KOPT-K1 (cell line): ENCODE measurements at regions not wholly inside any gene's neighbourhood (a gene's known extent, or its start where the extent isn't known, plus 50 kb on each side); places are given as distances from the start of the nearest gene placed in this dataset.

Experiments
- H3K27ac ChIP-seq: fragments of 200-600 bp; sonication (generic); 2 replicates; pipeline ENCODE4 v1.5.1; 2016; ENCODE audit warnings: antibody characterized with exemption, mild to moderate bottlenecking, low read depth, low read length; ENCODE audit not compliant: poor library complexity, severe bottlenecking
- H3K36me3 ChIP-seq: fragments of 200-600 bp; sonication (generic); 2 replicates; pipeline ENCODE4 v1.5.1; 2017; ENCODE audit warnings: antibody characterized with exemption, mild to moderate bottlenecking, low read length, moderate library complexity; ENCODE audit not compliant: insufficient read depth
- H3K9me3 ChIP-seq: fragments of 200-600 bp; sonication (generic); 2 replicates; pipeline ENCODE4 v1.5.1; 2017; ENCODE audit warnings: antibody characterized with exemption, low read length, mild to moderate bottlenecking; ENCODE audit not compliant: insufficient read depth, poor library complexity, severe bottlenecking

GRCh38 chr6:170124836-170125235 is 166.0 kb downstream of the DLL1 start:
- H3K27ac ChIP-seq, result no peak overlapping the region
- peaks cover 19% of the 10 kb centered on the region for H3K9me3 ChIP-seq
- H3K36me3 ChIP-seq, result no peaks in the 10 kb centered on the region

DNA sequence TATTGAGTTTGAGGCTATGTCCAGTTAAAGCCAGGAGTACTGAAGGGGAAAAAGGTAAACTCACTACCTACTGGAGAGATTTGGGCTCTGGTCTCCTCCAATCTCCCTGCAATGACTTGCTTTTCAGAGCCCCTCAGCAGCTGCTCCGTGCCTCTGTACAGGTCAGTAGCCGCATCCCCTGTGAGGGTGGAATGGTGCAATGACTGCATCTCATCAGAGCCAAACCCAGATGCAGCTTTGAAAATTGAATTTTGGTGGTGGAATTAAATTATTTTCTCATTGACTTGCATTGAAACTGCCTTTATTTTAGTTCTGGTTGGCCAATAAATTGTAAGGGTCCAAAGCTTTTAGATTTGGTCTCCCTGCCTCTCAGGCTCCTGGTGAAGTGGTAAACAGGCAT is 166.7 kb downstream of the DLL1 start:
- Histone ChIP-seq H3K9me3 (peaks cover 24% of the 10 kb centered on the region), H3K36me3 (no peaks in the 10 kb centered on the region), H3K27ac (no peak overlapping the region)

DNA sequence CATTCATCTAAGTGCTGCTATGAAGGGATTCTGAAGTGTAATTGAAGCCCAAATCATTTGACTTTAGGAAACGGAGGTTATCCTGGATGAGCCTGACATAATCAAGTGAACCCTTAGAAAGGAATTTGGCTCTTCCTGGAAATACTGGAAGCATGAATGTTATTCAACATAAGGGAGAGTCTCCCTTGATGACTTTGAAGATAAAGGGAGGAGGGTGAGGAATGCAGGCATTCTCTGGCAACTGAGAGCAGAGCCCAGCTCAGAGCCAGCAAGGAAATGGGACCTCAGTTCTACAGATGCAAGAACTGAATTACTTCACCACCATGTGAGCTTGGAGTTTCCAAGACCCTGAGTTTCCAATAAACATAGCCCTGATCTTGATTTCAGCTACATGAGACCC is 168.2 kb downstream of the DLL1 start:
- peaks cover 24% of the 10 kb centered on the region for H3K9me3 ChIP-seq
- H3K27ac ChIP-seq, result no peak overlapping the region
- H3K36me3 ChIP-seq, result no peaks in the 10 kb centered on the region

DNA sequence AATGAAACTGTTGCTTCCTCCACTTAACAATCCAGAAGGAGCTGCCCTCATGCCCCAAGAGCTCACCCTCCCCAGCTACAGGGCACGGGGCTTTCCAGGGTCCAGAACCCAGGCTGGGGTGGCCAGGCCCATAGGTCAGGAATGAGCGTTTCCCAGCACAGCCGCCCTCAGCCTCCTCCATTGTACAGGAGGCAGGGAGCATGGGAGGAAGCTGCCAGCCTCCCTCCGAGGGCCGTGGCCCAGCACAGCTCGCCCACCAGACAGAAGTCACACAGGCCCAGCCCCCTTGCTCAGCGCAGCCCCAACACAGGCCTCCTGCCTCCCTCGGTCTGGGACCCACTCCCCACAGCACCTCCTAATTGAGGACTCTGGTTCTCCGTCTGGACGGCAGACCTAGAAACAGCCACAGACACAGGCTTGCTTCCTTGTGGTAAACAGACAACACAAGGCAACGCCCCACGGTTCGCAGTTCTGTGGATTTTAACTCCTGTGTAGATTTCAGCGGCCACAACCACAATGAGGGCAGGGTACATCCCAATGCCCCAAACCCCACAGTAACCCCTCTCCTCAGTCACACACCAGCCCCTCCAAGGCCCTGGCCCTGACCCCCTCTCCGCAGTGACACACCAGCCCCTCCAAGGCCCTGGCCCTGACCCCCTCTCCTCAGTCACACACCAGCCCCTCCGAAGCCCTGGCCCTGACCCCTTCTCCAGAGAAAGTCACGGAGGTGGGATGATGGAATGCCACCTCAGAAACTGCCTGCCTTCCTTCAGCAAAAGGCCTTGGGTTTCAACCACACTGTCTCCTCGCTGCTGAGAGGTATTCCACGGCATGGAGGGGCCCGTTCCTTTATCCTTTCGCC is 173.5 kb downstream of the DLL1 start:
- H3K9me3 ChIP-seq, result peaks cover 24% of the 10 kb centered on the region
- no peaks in the 10 kb centered on the region for H3K36me3 ChIP-seq
- H3K27ac ChIP-seq, result no peak overlapping the region

- Histone ChIP-seq H3K9me3 (peaks cover 23% of the 10 kb centered on the region), H3K27ac (no peak overlapping the region), H3K36me3 (no peaks in the 10 kb centered on the region)
Measured at GRCh38 chr6:170116636-170117035, 174.2 kb downstream of the DLL1 start.

GRCh38 chr6:170114956-170115855 is 175.7 kb downstream of the DLL1 start:
- Histone ChIP-seq H3K9me3 (peaks cover 8% of the 10 kb centered on the region), H3K27ac (no peak overlapping the region), H3K36me3 (no peaks in the 10 kb centered on the region)

DNA sequence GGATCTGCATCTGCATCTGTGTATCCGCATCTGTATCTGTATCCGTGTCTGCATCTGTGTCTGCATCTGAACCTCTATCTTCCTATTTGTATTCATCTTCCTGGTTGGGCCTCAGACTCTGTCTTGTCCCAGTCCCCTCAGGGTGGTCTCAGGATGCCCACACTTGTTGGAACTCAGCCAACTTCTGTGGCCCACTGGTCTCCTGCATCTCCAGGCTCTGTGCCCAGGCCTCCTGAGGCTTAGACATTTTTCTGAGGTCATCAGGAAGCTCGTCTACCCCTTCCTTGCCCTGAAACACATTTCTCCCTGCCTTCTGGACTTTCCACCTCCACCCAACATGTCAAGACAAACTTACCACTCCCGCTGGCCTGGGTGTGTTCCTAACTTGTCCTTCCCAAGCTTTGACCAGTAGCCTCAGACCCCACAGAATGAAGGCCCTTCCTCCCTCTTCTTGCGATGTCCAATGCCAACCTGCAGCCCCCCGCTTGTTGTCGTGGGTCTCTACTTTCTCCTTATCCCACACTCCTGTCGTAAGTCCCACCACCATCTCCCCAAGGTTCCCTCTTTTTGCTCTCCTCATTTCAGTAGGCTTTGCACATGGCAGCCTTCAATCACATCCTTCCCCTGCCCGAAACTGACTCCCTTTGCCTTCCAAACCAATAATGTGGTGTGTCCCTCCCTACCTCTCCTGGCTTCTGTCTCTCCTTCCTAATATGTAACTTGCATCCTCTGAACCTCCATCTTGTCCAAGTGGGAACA is 176.5 kb downstream of the DLL1 start:
- H3K27ac ChIP-seq, result no peak overlapping the region
- H3K9me3 ChIP-seq, result no peaks in the 10 kb centered on the region

DNA sequence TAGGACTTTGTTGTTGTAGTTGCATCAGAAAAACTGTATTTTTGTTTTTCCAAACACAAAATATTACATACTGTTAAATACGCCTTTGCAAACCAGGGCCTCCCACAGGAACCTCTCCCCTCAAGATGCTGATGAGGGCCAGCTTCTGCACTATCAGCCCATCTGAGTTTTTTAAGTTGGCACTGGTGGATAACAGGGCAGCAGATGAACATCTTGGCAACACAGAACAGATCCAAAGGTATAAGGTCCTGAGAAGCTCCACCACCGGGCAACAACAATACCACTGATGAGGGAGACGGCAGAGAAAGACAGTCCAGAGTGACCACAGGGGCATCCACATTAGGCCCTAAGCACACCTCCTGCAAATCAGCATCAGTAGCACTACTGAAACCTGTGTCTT is 177.7 kb downstream of the DLL1 start:
- no peaks in the 10 kb centered on the region for H3K9me3 ChIP-seq
- no peaks in the 10 kb centered on the region for H3K36me3 ChIP-seq
- no peak overlapping the region for H3K27ac ChIP-seq

More for the DNA sequence above, 176.5 kb downstream of the DLL1 start:
- no peaks in the 10 kb centered on the region for H3K36me3 ChIP-seq

GRCh38 chr6:170112583-170112860 is 178.4 kb downstream of the DLL1 start:
- no peaks in the 10 kb centered on the region for H3K36me3 ChIP-seq
- H3K9me3 ChIP-seq, result no peaks in the 10 kb centered on the region
- no peak overlapping the region for H3K27ac ChIP-seq

DNA sequence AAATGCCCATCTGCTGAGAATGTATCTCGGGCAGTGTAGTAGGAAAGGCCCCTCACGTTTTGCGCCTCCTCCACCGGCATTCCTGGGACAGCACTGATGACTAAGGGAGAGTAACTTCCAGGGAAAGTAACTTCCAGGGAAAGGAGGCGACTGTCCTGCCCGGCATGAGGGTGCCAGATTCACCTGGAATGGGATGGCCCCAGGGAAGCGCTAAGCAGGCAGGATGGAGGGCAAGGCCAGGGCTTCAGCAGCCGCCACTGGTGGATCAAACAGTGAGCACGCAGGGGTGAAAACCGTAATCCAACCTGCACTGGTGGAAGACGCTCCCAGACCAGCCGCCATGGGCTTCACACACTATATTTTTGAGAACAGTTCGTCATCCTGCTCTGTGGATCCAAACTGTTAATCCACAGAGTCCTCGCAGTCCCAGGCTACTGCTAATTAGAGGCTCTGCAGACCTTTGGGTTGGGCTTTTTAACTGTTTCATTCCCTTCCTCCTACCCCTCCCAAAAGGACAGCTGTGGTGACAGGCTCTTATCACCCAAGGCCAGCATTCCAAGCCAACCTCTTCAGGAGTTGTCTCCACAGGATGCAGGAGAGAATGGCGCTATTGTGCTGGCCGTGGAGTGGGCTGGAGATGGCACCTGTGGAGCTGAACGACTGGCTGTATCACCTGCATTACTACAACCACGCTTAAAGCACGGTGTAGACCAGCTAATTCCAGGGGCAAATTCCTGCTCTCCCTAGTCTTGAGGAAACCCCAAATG is 178.9 kb downstream of the DLL1 start:
- Histone ChIP-seq H3K9me3 (no peaks in the 10 kb centered on the region), H3K36me3 (no peaks in the 10 kb centered on the region), H3K27ac (no peak overlapping the region)

GRCh38 chr6:170111141-170111664 is 179.7 kb downstream of the DLL1 start:
- no peak overlapping the region for H3K27ac ChIP-seq
- no peaks in the 10 kb centered on the region for H3K36me3 ChIP-seq
- H3K9me3 ChIP-seq, result no peaks in the 10 kb centered on the region

DNA sequence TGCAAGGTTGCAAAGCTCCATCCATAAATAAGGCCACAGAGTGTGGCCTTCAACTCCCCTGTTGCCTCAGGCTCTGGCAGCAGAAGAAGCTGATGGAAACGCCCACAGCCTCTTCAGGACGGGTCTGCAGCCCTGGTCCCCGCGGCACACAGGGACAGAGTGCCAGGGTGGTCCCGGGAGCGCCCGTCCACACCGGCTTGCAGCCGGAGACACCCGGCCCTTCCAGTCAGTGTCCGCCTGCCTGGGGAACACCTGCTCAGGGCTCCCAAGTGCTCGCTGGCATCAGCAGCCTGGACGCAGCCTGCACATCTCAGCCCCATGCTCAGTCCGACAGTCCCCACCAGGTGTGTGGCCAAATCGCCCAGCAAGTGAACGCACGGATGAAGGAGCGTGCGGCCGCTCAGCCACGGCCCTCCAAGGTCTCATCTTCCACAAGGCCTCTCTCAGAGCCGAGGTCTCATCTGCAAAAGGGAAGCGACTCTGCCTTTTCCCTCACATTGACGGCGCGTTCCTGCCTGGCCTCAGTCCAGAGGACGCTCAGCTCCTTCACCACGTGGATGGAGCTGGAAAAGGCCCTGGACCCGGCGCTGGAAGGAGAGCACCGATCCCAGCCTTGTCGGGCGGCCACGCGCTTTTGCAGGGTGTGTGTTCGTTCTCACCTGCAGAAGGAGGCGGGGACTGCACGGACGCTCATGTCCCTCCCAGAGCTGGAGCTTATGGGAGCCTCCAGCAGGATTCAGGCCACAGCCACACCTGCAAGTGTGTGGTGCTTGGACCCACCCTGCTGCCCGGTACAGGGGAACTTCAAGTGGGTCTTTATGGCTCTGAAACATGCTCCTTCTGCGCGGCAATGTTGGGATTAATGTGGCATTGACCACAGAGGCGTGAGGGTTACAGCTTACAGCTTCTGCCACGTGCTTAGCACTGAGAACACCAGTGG is 180.4 kb downstream of the DLL1 start:
- Histone ChIP-seq H3K36me3 (no peaks in the 10 kb centered on the region), H3K27ac (no peak overlapping the region), H3K9me3 (no peaks in the 10 kb centered on the region)

GRCh38 chr6:170108890-170109587 is 181.8 kb downstream of the DLL1 start:
- Histone ChIP-seq H3K9me3 (no peaks in the 10 kb centered on the region), H3K36me3 (no peaks in the 10 kb centered on the region), H3K27ac (no peak overlapping the region)
